ENCODE measurements at regions not wholly inside any gene's neighbourhood (a gene's known extent, or its start where the extent isn't known, plus 50 kb on each side); places are given as distances from the start of the nearest gene placed in this dataset.

- no peak overlapping the region for H3K4me2 ChIP-seq
- 91% methylated on average over 14 of the region's 14 CpGs for WGBS (ENCODE audit: low lambda C conversion rate, missing lambda C conversion rate)
These were observed 779.9 kb upstream of the ARGLU1 start for GRCh38 chr13:107347641-107348369.

GRCh38 chr13:107342747-107343146 is 774.8 kb upstream of the ARGLU1 start:
- DNase-seq (ENCODE audit: low spot score), result no peak
- Histone ChIP-seq H3K4me3 (no peak overlapping the region), H2AFZ (no peak overlapping the region), H3K36me3 (replicated peaks; ENCODE audit: insufficient read depth, low read depth) (no peaks in the 10 kb centered on the region), H3K4me1 (ENCODE audit: insufficient read depth) (no peaks in the 10 kb centered on the region), H4K20me1 (ENCODE audit: insufficient read depth, poor library complexity, severe bottlenecking) (no peaks in the 10 kb centered on the region), H3K4me2 (no peak overlapping the region), H3K27me3 (no peaks in the 10 kb centered on the region), H3K9me2 (replicated peaks; ENCODE audit: insufficient read depth) (no peaks in the 10 kb centered on the region), H3K27ac (no peak overlapping the region), H3K9me3 (ENCODE audit: low read depth) (no peaks in the 10 kb centered on the region), H3K79me2 (no peaks in the 10 kb centered on the region)
- WGBS (ENCODE audit: low lambda C conversion rate, missing lambda C conversion rate), result 94% methylated on average over 3 of the region's 3 CpGs
- no peak for TF ChIP-seq EZH2phosphoT487 (IDR thresholded peaks at IDR 0.05; ENCODE audit: low read depth, severe bottlenecking, unreplicated experiment)
- TF ChIP-seq CTCF (IDR thresholded peaks at IDR 0.05; ENCODE audit: poor library complexity), result no peak
- no peak for TF ChIP-seq EZH2 (IDR thresholded peaks at IDR 0.05; ENCODE audit: borderline replicate concordance)

More at GRCh38 chr13:107347641-107348369, 779.9 kb upstream of the ARGLU1 start:
- no peak overlapping the region for H3K4me3 ChIP-seq
- no peaks in the 10 kb centered on the region for H4K20me1 ChIP-seq (ENCODE audit: insufficient read depth, poor library complexity, severe bottlenecking)
- no peaks in the 10 kb centered on the region for H3K9me3 ChIP-seq (ENCODE audit: low read depth)
- H3K27me3 ChIP-seq, result no peaks in the 10 kb centered on the region
- no peaks in the 10 kb centered on the region for H3K79me2 ChIP-seq
- no peak overlapping the region for H2AFZ ChIP-seq
- no peak for DNase-seq (ENCODE audit: low spot score)
- no peaks in the 10 kb centered on the region for H3K9me2 ChIP-seq (replicated peaks; ENCODE audit: insufficient read depth)
- no peaks in the 10 kb centered on the region for H3K4me1 ChIP-seq (ENCODE audit: insufficient read depth)
- no peaks in the 10 kb centered on the region for H3K36me3 ChIP-seq (replicated peaks; ENCODE audit: insufficient read depth, low read depth)
- no peak for TF ChIP-seq CTCF (IDR thresholded peaks at IDR 0.05; ENCODE audit: poor library complexity)
- TF ChIP-seq EZH2phosphoT487 (IDR thresholded peaks at IDR 0.05; ENCODE audit: low read depth, severe bottlenecking, unreplicated experiment), result no peak
- no peak for TF ChIP-seq EZH2 (IDR thresholded peaks at IDR 0.05; ENCODE audit: borderline replicate concordance)
- no peak overlapping the region for H3K27ac ChIP-seq

- no peaks in the 10 kb centered on the region for H3K9me2 ChIP-seq (replicated peaks; ENCODE audit: insufficient read depth)
- 86% methylated on average over 4 of the region's 4 CpGs for WGBS (ENCODE audit: low lambda C conversion rate, missing lambda C conversion rate)
- H3K4me3 ChIP-seq, result no peak overlapping the region
- no peak overlapping the region for H3K27ac ChIP-seq
- TF ChIP-seq EZH2phosphoT487 (IDR thresholded peaks at IDR 0.05; ENCODE audit: low read depth, severe bottlenecking, unreplicated experiment) (no peak), EZH2 (IDR thresholded peaks at IDR 0.05; ENCODE audit: borderline replicate concordance) (no peak), CTCF (IDR thresholded peaks at IDR 0.05; ENCODE audit: poor library complexity) (no peak)
- no peak for DNase-seq (ENCODE audit: low spot score)
- no peaks in the 10 kb centered on the region for H4K20me1 ChIP-seq (ENCODE audit: insufficient read depth, poor library complexity, severe bottlenecking)
- H3K4me2 ChIP-seq, result no peak overlapping the region
- H3K79me2 ChIP-seq, result no peaks in the 10 kb centered on the region
- H3K27me3 ChIP-seq, result no peaks in the 10 kb centered on the region
- H3K9me3 ChIP-seq (ENCODE audit: low read depth), result no peaks in the 10 kb centered on the region
- no peaks in the 10 kb centered on the region for H3K36me3 ChIP-seq (replicated peaks; ENCODE audit: insufficient read depth, low read depth)
- H3K4me1 ChIP-seq (ENCODE audit: insufficient read depth), result no peaks in the 10 kb centered on the region
- no peak overlapping the region for H2AFZ ChIP-seq
These were observed 771.3 kb upstream of the ARGLU1 start for GRCh38 chr13:107339209-107339608.

Measured in hepatocyte (in vitro differentiated cells).